ENCODE measurements at regions not wholly inside any gene's neighbourhood (a gene's known extent, or its start where the extent isn't known, plus 50 kb on each side); places are given as distances from the start of the nearest gene placed in this dataset.

GRCh38 chr12:116476227-116476822 is 82.9 kb upstream of the MAP1LC3B2 start:
- no peak for TF ChIP-seq MYC (IDR thresholded peaks at IDR 0.05; ENCODE audit: low read depth, low read length)
- TF ChIP-seq CTCF (IDR thresholded peaks at IDR 0.05; ENCODE audit: extremely low read depth in 1 of 2, insufficient read depth in 1 of 2, low read depth in 1 of 2, low read length in 2 of 2) = no peak
- TF ChIP-seq FOS (IDR thresholded peaks at IDR 0.05; ENCODE audit: borderline replicate concordance, insufficient read depth, low read length) = no peak
- TF ChIP-seq POLR2A (IDR thresholded peaks at IDR 0.05; ENCODE audit: low read depth, low read length) = no peak
- no peak for TF ChIP-seq GATA2 (IDR thresholded peaks at IDR 0.05; ENCODE audit: insufficient read depth, insufficient read length, low read depth, low read length)
- no peak for TF ChIP-seq MAX (IDR thresholded peaks at IDR 0.05; ENCODE audit: insufficient read depth, insufficient read length)
- no peak for TF ChIP-seq POLR2AphosphoS5 (IDR thresholded peaks at IDR 0.05; ENCODE audit: insufficient read depth, low read depth, low read length)
- TF ChIP-seq EZH2 (IDR thresholded peaks at IDR 0.05; ENCODE audit: borderline replicate concordance, low read depth, low read length, severe bottlenecking) = no peak
